CD4-positive, alpha-beta T cell treated with Interleukin-4 for 4 hours (primary cell): ENCODE measurements at regions not wholly inside any gene's neighbourhood (a gene's known extent, or its start where the extent isn't known, plus 50 kb on each side); places are given as distances from the start of the nearest gene placed in this dataset.

Experiments
- DNase-seq: peaks from one replicate; pipeline ENCODE4 v3.0.0-alpha.2; 2020

DNA sequence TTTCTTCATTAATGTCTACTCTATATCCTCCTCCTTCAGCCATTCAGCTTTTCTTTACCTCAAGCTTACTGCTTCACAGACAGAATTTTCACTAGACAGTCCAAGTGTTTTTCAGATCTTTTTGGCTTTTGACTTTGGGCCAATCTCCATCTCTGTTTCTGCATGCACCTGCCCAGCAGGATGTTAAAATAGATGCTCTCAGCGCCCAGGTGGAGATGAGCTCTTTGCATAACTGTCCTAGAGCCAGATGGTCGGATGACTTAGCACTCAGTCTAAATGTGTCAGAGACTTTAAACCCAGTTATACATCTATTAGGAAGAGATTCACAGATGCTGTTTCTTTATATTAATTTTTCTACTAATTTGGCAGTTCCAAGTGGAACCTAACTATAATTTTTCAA is 80.3 kb upstream of the SSTR1 start:
- DNase-seq = no peak

DNA sequence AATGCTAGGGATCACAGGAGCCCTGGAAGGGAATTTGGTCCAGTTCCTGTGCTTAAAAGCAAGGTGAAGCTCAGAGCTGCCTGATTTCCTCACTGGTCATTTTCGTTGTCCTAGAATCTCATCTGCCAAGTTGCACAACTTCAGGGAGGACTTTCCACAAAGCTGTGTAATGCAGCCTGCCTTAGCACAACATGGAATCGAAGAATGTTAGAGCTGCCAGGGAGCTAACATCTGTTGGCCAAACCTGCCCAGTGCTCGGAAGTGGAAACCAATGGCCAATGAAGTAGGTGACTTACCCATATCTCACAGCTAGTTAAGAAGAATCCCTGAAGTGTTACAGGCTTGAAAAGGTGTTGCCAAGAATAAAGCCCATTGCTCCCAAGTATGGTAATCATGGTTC is 79.9 kb upstream of the SSTR1 start:
- DNase-seq = no peak

DNA sequence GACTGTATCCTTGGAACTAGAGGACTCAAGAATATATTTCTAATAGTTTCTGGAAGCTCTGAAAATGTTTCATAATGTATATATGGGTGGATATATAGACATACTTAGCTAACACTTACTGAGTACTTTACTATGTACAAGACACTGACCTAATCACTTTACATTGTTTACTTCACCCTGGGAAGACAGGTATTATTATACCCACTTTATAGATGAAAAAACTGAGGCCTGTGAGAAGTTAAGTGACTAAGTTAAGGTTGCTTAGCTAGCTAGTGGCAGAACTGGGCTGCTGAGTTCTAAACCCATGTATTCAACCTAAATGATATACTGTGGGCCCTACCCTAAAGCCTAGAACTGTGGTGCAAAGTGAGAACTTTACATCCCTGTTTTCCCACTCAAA is 79.1 kb upstream of the SSTR1 start:
- DNase-seq = no peak

DNA sequence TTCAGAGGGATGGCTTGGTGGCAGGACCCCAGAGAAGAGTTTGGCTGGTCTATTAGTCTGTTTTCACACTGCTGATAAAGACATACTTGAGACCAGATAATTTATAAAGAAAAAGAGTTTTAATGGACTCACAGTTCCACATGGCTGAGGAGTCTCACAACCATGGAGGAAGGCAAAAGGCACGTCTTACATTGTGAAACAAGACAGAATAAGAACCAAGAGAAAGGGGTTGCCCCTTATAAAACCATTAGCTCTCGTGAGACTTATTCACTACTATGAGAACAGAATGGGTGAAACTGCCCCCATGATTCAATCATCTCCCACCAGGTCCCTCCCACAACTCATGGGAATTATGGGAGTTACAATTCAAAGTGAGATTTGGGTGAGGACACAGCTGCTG is 78.5 kb upstream of the SSTR1 start:
- DNase-seq = no peak

DNA sequence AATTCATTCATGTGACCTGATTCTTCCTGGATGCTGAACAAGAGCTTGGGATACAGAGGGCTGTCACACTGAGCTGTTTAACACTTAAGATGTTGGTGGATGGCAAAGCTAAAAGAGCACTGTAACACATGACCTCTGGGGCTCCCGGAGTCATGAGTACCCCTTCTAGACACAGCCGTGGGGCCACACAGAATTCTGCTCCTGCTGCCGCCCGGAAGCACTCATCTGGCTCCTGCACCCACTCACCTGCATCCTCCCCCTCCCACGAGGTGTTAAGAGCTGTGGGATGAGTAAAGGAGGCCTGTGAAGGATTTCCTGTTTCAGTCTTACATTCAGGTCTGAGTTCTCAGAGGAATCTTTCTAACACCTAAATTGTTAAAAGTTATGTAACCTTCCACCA is 78.0 kb upstream of the SSTR1 start:
- peak; percentile 37 for DNase-seq

DNA sequence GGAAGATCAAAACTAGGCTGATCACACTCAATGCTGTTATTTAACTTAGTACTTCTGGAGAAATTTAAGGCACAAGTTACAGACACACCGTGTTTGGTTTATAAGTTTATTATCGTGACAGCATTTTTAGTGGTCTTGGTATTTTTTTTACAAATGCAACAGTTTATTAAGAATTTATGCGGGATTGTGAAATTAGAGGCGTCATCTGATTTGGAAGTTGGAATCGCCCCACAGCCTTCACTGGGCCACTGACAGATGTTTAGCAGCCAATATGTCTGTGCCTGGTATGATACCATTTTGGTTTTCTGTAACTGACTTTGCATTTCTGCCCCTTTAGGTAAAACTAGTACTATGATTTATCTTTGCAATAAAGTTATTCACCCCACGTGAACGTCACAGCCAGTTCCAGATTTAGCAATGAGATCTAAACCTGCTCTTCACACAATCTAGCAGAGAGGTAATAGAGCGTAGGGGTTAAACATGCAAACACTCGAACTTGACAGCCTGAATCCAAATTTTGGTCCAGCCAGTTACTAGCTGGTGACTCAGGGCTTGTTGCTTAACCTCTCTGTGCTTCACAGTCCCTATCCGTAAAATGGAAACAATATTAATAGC is 73.2 kb upstream of the SSTR1 start:
- DNase-seq = no peak

DNA sequence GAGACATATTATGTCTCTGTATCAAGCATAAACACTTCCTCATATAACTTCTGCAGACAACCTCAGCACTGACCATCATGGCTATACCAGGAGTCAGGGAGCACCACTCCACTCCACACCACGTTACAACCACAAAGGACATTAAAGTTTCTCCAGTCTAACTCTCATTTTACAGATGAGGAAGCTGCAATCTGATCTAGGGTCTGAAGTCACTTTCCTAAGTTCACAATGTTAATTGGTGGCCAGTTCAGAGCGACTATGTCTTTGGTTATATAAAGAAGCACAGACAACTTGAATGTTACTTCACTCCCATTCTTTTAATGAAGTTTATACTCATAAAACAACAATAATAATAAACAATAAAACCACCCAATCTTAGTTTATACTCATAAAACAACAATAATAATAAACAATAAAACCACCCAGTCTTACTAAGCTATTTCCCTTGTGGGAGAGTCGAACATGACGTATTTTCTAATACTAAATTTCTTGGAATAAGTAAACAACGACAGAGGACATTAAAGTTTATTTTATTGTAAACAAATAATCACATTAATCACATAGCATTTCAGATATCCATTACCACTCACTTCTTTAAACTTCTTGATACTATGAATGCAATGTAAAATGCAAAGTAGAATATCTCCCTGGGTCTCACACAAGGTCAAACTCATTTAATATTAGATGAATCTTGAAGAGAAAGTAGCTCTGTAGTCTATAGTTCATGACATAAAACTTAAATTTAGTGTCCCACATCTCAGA is 72.4 kb upstream of the SSTR1 start:
- no peak for DNase-seq

DNA sequence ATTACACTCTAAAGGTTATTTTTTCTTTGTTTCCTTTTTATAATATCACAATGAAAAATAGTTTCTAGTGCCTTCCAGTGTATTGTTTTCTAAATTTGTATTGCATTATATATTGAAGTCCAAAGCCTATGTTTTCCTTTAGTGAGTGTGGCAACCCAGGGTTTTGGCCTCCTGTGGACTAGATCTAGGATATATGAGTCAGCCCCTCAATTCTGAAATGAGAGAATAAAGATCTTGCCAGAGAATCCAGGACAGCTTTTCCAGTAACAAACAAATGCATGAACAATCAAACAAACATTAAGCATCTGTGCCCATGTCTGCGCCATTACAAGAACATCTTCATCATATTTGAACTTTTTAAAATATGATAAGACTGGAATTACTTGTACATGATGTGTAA is 70.7 kb upstream of the SSTR1 start:
- no peak for DNase-seq

DNA sequence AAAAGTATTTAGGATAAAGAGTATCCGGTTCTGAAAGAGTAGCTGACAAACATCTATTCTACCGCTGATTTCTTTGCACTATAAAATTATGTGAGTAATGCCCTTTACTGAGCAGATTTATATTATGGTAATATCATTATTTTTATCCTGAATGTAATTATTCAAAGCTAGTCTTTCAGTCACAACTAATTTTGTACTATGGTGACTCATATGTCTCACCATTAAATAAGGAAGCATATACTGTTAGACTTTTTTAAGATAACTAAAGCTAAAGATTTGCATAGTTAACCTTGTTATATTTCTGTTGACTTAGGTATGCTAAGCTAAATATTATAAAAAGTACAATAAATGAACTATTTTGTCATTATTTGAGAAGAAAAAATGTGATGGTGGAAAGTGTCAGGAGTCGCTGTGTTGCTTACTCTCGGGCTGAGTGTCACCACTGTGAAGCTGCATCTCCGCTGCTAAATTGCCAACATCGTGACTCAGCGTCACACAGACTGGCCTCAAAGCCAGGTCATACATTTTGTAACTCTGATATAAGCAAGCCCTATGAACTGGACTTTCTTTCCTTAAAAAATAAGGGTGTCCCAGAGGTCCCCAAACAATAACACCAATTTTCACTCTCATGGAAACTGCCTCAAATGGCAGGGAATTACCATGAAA is 69.1 kb upstream of the SSTR1 start:
- DNase-seq = no peak

DNA sequence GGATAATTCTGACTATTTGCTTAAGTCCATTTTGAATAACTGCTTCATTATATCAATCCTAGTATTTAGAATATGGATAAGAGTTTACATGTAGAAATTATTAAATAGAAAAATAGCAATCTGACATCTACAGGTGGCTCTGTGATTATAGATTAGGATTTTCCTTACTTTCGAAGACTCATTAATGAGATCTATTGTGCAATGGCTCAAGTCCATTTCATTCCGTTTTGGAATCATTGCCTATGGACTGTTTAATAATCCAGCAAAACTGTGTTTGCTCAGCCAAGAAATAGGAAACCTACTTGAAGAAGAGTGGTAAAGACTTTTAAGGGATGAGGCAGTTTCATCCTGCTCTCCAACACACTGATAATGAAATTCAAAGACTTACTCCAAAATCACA is 67.8 kb upstream of the SSTR1 start:
- no peak for DNase-seq

DNA sequence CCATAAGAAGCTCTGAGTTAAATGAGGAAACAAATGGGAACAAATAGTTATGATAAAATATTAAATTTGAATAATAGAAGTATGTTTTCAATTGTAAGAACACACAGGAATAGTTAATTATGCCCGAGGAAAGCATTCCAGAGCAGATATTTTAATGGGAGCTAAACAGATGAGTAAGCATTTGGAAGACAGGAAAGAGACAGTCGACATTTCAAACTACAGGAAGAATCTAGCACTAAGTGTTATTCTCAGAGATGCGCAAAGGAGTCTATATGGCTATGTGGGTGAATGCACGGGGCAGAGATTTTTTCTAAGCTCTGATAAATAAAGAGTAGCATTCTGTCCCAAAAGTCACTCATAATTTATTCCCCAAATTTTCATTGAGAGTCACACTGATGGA is 64.5 kb upstream of the SSTR1 start:
- DNase-seq = no peak

DNA sequence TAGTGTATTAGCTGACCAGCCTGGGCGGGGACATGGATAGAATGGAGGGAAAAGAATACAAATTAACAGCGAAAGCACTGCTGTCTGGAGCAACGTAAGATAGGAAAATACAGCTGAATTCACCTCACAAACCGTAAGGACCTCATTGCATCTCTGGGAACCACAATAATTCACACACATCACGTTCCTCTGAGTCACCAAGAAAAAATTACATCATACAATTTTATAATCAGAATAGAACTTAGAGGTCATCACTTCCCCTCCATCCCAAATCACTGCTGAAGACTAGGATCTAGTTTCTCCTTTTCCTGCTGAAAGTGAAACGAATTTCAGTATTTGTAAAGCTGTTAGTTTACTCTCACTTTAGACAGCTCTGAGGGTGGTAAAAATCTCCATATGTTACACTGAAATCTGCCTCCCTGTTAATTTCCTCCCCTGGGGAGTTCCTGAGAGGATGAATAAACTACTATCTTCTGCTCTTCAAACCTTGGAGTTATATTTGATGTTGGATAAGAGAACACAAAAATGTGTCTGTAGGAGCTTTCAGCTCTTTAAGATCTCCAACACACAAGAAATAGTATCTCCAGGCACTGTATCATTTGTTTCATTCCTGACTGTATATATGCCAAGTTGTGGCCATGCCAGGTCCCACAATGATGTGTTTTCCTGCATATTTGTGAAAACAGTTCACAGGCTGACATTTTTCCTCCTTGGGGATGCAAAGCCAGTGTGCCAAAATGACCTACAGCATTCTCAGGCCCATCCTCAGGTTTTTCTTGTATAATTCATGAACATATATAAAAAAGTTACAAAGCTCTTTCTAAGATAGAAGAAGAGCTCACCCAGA is 63.8 kb upstream of the SSTR1 start:
- no peak for DNase-seq

DNA sequence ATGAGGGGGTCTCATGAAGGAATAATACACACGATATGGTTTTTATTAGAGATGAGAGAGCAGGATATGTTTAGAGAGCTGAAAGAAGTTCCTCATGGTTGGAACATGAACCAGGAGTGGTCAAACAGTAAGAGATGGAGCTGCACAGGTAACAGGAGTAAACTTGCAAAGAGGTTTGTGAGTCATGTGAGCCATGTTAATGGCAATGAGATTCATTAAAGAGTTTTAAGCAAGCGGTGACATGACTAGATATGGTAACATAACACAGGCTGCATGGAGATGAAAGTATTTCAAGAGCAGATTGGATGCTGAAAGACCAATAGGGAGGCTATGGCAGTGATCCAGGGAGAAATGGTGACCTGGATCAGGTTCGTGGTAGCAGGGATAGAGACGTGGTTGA is 62.6 kb upstream of the SSTR1 start:
- DNase-seq = no peak

DNA sequence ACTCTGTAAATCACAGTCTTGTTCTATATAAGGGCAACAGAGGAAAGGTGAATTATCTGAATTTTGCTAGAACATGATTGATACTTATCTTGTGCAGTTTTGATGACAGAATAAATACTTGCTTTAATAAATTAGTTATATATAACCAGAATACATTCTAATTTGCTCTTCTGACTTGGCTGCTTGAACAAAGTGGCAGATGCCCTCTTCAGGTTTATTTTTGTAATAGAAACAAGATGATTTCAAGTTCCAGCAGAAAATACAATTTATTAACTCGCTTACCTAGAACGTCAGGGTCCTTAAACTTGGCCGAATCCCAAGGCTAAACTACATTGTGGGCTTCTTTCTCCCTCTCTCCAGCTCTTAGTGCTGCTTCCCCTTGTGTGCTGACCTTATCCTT is 57.6 kb upstream of the SSTR1 start:
- DNase-seq = peak; percentile 22
